OCI-LY3 (cell line): ENCODE measurements at regions not wholly inside any gene's neighbourhood (a gene's known extent, or its start where the extent isn't known, plus 50 kb on each side); places are given as distances from the start of the nearest gene placed in this dataset.

Experiments
- EZH2phosphoT487 ChIP-seq: fragments of 200-600 bp; shearing (Covaris generic); IDR thresholded peaks from 2 replicates; pipeline ENCODE4 v1.6.1; 2018; ENCODE audit warnings: antibody characterized with exemption, mixed run types, low read depth
- TF ChIP-seq, protein P1 (sequence below): fragments of 200-600, 300-600 bp; sonication (generic); IDR thresholded peaks from 2 replicates; pipeline ENCODE4 v1.5.1; 2014; ENCODE audit warnings: antibody characterized with exemption, low read length, low read depth

GRCh38 chr14:37668646-37669045 lies 73.2 kb downstream of the TTC6 start:
- TF ChIP-seq, protein P1, sequence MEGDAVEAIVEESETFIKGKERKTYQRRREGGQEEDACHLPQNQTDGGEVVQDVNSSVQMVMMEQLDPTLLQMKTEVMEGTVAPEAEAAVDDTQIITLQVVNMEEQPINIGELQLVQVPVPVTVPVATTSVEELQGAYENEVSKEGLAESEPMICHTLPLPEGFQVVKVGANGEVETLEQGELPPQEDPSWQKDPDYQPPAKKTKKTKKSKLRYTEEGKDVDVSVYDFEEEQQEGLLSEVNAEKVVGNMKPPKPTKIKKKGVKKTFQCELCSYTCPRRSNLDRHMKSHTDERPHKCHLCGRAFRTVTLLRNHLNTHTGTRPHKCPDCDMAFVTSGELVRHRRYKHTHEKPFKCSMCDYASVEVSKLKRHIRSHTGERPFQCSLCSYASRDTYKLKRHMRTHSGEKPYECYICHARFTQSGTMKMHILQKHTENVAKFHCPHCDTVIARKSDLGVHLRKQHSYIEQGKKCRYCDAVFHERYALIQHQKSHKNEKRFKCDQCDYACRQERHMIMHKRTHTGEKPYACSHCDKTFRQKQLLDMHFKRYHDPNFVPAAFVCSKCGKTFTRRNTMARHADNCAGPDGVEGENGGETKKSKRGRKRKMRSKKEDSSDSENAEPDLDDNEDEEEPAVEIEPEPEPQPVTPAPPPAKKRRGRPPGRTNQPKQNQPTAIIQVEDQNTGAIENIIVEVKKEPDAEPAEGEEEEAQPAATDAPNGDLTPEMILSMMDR = no peak
- TF ChIP-seq EZH2phosphoT487 = no peak
